A673 (cell line): ENCODE measurements at regions not wholly inside any gene's neighbourhood (a gene's known extent, or its start where the extent isn't known, plus 50 kb on each side); places are given as distances from the start of the nearest gene placed in this dataset.

Source experiments
- EZH2 ChIP-seq: fragments of 200-600 bp; sonication (generic); IDR thresholded peaks from 2 replicates; pipeline ENCODE4 v1.6.1; 2017; ENCODE audit warnings: borderline replicate concordance, low read depth, mild to moderate bottlenecking, mixed read lengths, antibody characterized with exemption, low read length; ENCODE audit not compliant: poor library complexity, severe bottlenecking
- TF ChIP-seq, protein P1 (sequence below): fragments of 300-800, 200-600 bp; sonication (generic); conservative IDR thresholded peaks from 2 replicates; pipeline ENCODE4 v1.5.1; 2017; ENCODE audit warnings: low read depth, mild to moderate bottlenecking, antibody characterized with exemption, low read length, moderate library complexity, mixed read lengths

DNA sequence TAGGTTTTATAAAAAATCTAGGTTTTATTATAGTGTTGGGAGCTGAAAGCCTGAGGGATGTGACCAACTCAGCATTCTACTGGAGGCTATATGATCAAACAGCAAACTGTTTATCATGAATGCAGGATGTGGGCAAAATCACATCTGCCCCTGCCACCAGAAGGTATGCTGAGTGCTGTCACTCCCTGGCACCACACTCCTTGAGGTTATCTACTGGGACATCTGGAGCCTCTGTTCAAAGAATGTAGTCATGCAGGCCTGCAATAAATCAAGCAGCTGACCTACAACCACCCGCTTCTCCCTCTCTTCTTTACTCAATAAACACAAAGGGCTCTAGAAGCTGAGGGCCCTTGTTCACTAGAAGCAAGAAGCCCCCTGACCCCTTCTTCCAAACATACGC is 328.4 kb upstream of the DDX18 start:
- TF ChIP-seq, protein P1, sequence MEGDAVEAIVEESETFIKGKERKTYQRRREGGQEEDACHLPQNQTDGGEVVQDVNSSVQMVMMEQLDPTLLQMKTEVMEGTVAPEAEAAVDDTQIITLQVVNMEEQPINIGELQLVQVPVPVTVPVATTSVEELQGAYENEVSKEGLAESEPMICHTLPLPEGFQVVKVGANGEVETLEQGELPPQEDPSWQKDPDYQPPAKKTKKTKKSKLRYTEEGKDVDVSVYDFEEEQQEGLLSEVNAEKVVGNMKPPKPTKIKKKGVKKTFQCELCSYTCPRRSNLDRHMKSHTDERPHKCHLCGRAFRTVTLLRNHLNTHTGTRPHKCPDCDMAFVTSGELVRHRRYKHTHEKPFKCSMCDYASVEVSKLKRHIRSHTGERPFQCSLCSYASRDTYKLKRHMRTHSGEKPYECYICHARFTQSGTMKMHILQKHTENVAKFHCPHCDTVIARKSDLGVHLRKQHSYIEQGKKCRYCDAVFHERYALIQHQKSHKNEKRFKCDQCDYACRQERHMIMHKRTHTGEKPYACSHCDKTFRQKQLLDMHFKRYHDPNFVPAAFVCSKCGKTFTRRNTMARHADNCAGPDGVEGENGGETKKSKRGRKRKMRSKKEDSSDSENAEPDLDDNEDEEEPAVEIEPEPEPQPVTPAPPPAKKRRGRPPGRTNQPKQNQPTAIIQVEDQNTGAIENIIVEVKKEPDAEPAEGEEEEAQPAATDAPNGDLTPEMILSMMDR, result no peak
- no peak for TF ChIP-seq EZH2
